RCC 7860 (cell line): ENCODE measurements at regions not wholly inside any gene's neighbourhood (a gene's known extent, or its start where the extent isn't known, plus 50 kb on each side); places are given as distances from the start of the nearest gene placed in this dataset.

Experiments used
- DNase-seq: peaks from one replicate; pipeline ENCODE4 v3.0.0-alpha.2; 2015; ENCODE audit warnings: low spot score
- FAIRE-seq: peaks from 2 replicates; lab custom pipeline; 2012; peaks lifted over from hg19 to GRCh38; lab: Jason Lieb, UNC

DNA sequence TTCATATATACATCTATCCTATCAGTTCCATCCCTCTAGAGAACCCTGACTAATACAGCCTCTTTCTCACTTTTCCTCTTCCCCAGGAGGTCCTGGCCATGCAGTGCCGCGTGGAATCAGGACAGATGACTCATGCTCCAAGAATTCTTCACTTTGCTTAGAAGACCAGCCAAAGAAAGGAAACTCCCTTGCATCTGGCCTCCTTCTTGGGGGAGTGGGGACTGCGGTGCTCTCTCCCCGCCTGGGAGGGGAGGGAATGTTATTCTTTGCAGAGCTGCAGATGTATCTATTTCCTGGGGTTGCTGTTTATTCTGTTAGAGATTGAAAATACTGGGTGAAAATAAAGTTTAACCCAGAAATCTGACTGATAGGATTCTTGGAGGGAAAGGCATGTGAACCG is 111.5 kb upstream of the SH3BP4 start:
- FAIRE-seq (peak; percentile 99), DNase-seq (peak; percentile 96)

- DNase-seq = peak; percentile 72
- peak; percentile 51 for FAIRE-seq
These were observed 112.5 kb upstream of the SH3BP4 start for GRCh38 chr2:234839285-234839684.

- FAIRE-seq (no peak), DNase-seq (no peak)
These were observed 115.5 kb upstream of the SH3BP4 start for GRCh38 chr2:234836271-234836670.

GRCh38 chr2:234835738-234836137 is 116.1 kb upstream of the SH3BP4 start:
- DNase-seq (no peak), FAIRE-seq (no peak)

- no peak for FAIRE-seq
- no peak for DNase-seq
These were observed 117.4 kb upstream of the SH3BP4 start for GRCh38 chr2:234834228-234834923.

DNA sequence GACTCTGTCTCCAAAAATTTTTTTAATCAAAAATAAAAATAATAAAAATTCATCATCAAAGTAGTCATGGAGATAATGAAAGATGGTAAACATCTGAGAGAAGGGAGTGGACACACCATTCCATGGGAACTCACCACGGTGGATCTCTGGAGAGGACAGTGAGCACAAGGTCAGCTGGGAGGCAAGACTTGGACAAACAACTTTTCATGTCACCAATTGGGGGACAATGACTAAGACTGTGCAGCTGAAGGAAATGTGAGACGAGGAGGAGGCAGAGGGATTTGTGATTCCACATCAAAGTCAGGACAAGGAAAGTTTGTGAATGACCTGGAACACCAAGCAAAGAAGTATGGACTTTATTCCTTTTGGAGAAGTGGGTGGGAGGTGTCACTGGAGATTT is 121.0 kb upstream of the SH3BP4 start:
- FAIRE-seq = no peak
- DNase-seq = no peak

DNA sequence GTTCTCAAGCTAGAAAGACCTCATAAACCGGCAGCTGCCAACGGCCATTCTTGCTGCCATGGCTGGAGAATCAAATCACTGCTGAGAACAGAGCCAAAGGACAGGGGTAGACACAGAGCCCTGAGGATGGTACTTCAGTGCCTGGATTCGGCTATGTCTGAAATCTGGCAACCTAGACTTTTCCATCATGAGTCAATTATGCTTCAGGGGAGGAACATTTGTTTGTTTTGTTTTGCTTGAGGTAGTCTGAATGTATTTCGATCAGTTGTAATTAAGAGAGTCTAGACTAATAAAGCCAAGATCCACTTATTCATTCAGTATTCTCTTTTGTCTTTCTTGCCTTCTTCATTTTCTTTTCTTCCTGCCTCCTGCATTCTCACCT is 122.8 kb upstream of the SH3BP4 start:
- DNase-seq (no peak), FAIRE-seq (no peak)

- DNase-seq (no peak), FAIRE-seq (no peak)
These were observed 123.3 kb upstream of the SH3BP4 start for GRCh38 chr2:234828382-234829073.

DNA sequence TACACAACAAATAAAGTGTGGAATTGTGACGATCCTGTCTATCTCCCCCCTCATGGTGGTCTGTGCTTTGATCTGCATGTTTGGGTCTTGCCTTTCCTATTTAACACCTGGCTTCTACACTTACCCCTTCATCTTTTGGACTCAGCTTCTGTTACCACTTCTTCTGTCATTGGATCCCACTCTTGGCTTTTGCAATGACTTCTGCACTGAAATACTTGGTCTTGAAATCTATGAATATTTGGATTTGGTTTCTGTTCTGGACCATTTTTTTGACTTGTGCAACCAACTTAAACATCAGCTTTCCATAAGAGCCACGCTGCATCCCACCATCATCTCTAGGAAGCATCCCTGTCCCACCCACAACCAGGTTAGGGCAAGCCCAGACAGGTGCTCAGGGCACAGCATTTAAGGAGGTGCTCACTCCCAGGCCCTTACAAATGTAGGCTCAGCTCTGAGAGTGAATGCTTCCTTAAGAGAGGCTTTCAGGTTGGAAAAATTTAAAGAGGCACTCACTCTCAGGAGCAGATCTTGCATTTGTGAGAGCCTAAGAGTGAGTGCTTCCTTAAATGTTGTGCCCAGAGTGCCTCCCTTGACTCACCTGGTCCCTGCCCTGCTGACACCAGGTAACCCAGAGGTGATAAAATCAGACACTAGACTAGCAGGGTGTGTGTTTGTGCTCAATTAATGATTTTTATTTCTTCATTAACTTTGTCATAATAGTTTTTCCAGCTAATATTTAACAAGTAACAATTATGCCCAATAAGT is 124.5 kb upstream of the SH3BP4 start:
- FAIRE-seq (no peak), DNase-seq (no peak)

DNA sequence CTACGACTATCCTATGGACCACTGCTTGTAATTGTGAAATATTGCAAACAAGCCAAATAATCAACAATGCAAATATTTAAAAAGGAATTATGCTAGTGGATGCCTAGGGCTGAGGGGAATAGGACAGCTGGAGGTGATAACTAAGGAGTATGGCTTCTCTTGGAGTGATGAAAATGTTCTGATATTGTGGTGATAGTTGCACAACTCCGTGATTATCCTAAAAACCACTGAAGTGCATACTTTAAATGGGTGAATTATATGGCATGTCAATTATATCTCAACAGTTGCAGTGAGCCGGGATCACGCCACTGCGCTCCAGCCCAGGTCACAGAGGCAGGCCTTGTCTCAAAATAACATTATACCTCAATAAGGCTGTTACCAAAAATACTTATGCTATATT is 125.1 kb upstream of the SH3BP4 start:
- no peak for FAIRE-seq
- no peak for DNase-seq

GRCh38 chr2:234825616-234826015 is 126.2 kb upstream of the SH3BP4 start:
- DNase-seq (no peak), FAIRE-seq (no peak)

DNA sequence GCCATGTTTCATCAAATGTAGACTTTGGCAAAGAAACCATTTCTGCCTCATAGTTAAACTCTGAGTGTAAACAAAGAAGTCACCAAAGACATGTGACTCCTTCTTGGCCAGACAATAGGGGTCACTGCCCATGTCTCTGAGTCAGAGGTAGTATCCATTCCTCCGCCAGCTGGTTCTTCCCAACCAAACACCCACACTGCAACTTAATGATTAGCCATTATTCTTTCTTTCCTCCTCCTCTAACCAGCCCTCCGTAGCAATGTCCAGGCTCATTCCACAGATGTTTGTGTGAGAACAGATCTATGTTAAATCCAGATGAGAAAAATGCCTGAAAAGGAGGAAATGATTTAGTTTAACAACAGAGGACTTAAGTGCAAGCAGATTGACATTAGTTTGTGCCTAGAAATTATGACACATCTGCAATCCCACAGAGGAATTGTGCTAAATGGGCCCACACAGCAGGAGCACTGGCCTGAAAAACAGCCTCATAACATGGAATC is 127.9 kb upstream of the SH3BP4 start:
- FAIRE-seq (peak; percentile 99), DNase-seq (peak; percentile 95)

- DNase-seq (no peak), FAIRE-seq (no peak)
These were observed 128.5 kb upstream of the SH3BP4 start for GRCh38 chr2:234823196-234823876.

DNA sequence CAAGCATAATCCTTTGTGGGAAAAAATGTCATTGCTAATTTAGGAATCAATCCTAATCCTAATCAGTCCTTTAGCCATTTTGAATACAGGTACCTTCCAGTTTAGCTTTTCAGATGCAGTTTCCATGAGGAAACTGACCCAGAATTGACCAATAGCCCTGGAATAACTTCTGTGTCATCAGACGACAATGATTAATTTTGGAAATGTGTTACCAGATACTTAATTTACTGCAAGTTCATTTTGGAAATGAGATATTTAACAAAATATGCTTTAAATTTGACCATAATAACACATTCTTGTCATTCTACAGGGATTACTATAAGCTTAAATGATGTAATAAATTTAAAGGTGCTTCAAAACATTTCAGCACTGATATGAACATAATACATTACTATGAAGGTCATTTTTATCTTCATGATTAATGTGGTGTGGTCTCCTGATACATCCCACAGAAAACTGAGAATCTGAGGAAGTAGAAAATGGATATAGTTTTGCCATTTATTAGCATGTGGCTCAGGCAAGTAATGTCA is 129.8 kb upstream of the SH3BP4 start:
- DNase-seq = peak; percentile 22
- peak; percentile 55 for FAIRE-seq

- no peak for FAIRE-seq
- DNase-seq = no peak
These were observed 132.9 kb upstream of the SH3BP4 start for GRCh38 chr2:234818937-234819336.

DNA sequence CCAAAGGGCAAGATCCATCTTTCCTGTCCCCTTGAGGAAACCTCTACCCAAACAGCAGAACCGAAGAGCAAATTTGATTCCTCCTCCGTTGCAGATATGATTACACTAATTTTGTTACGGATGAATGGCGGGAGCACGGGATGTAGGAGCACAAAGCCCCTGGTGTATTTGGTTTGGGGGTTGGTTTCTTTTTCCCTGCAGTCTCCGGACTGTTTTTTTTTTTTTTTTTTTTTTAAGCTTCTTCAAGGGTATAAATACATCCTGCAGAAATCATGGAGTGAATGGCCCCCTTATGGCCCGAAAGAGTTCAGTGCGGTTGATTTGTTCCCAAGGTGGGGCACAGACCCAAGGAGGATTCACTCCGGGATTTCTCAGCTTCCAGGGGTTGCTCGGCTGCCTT is 135.3 kb upstream of the SH3BP4 start:
- DNase-seq (no peak), FAIRE-seq (no peak)

- FAIRE-seq = no peak
- no peak for DNase-seq
These were observed 135.8 kb upstream of the SH3BP4 start for GRCh38 chr2:234816056-234816455.

DNA sequence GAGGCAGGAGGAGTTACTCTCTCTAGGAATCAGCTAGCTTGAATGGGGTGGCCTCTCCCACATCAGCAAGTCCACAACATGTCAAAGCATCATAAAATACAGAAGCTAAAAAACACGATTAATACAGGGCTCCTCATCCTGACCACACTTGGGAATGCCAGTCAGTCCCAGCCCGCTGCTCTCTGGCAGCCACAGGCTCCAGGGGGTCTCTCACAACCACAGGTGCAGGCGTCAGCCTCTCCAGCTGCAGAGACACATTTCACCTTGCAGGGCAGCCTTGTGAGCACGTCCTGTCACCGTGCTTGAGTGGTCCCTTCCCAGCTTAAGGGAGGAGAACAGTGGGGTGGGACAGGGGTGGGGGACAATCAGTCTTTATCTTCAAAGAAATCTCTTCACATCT is 137.4 kb upstream of the SH3BP4 start:
- FAIRE-seq (no peak), DNase-seq (no peak)

DNA sequence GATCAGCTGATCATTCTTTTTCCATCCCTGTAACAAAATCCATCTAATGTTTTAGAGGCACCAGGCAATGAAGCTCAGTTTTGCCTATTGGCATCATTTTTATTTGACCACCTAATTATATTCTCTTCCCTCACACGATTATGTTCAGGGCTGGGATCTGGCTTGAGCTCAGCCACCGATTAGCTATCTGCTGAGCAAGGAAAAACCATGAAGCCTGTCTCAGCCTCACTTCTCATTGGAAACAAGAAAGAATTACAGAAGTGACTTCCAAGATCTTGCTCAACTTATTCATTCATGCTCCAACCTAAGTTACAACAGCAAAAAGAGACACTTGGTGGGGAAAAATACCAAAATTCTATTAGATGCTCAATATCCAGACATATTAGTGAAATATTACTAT is 139.0 kb upstream of the SH3BP4 start:
- no peak for DNase-seq
- FAIRE-seq = no peak

- DNase-seq (no peak), FAIRE-seq (no peak)
These were observed 142.9 kb upstream of the SH3BP4 start for GRCh38 chr2:234808907-234809306.

- FAIRE-seq = no peak
These were observed 145.0 kb upstream of the SH3BP4 start for GRCh38 chr2:234806818-234807217.

More at GRCh38 chr2:234806818-234807217, 145.0 kb upstream of the SH3BP4 start:
- DNase-seq = no peak
